Left ventricle myocardium inferior (tissue), 1 donor: ENCODE measurements at regions not wholly inside any gene's neighbourhood (a gene's known extent, or its start where the extent isn't known, plus 50 kb on each side); places are given as distances from the start of the nearest gene placed in this dataset.
A peak's percentile ranks its signal among the peaks of the same experiment; 100 is the strongest.

Experiments
- DNase-seq: peaks from one replicate; pipeline ENCODE4 v3.0.0-alpha.2; 2020
- H3K27ac ChIP-seq: fragments of 200-600 bp; replicated peaks from 2 replicates; pipeline ENCODE4 v1.8.0; 2021
- H3K27me3 ChIP-seq: fragments of 200-600 bp; 2 replicates; pipeline ENCODE4 v1.8.0; 2021; ENCODE audit warnings: low read depth
- H3K36me3 ChIP-seq: fragments of 200-600 bp; 2 replicates; pipeline ENCODE4 v1.8.0; 2021
- H3K4me1 ChIP-seq: fragments of 200-600 bp; 2 replicates; pipeline ENCODE4 v1.8.0; 2021
- H3K4me3 ChIP-seq: fragments of 200-600 bp; 2 replicates; pipeline ENCODE4 v1.8.0; 2021; ENCODE audit warnings: mild to moderate bottlenecking, moderate library complexity
- H3K9me3 ChIP-seq: fragments of 200-600 bp; replicated peaks from 2 replicates; pipeline ENCODE4 v1.8.0; 2021
- CTCF ChIP-seq: fragments of 200-600 bp; IDR thresholded peaks from 2 replicates; pipeline ENCODE4 v1.8.0; 2021; ENCODE audit warnings: antibody characterized with exemption, mild to moderate bottlenecking, borderline replicate concordance
- intact Hi-C: fragments of 100-400 bp; cut with micrococcal nuclease; formaldehyde crosslinking; loops from one replicate; pipeline ENCODE4 v1.11.0; 2022
- donor health status: DM: no; HTN: yes; CAD: no; lungs with severe emphysema.

GRCh38 chr4:83837614-83838308, 301.9 kb downstream of the GPAT3 start:
- H3K27me3 ChIP-seq: no peaks in the 10 kb centered on the region
- no peaks in the 10 kb centered on the region for H3K9me3 ChIP-seq
- no peak overlapping the region for H3K4me3 ChIP-seq
- H3K36me3 ChIP-seq: no peaks in the 10 kb centered on the region
- peaks cover 14% of the 10 kb centered on the region for H3K4me1 ChIP-seq
- no peak for DNase-seq
- H3K27ac ChIP-seq: peak overlapping the region; percentile 54
- intact Hi-C loops: no loop called here
- TF ChIP-seq CTCF: no peak

- intact Hi-C loops: no loop called here
- H3K27me3 ChIP-seq: no peaks in the 10 kb centered on the region
- H3K9me3 ChIP-seq: no peaks in the 10 kb centered on the region
- no peak for DNase-seq
- no peak overlapping the region for H3K27ac ChIP-seq
- no peak overlapping the region for H3K4me3 ChIP-seq
- TF ChIP-seq CTCF: no peak
- H3K36me3 ChIP-seq: no peaks in the 10 kb centered on the region
- peaks cover 32% of the 10 kb centered on the region for H3K4me1 ChIP-seq
Observed at GRCh38 chr4:83833920-83834319, 298.0 kb downstream of the GPAT3 start.

GRCh38 chr4:83832110-83832825, 296.4 kb downstream of the GPAT3 start:
- no peak for DNase-seq
- no peak for TF ChIP-seq CTCF
- Histone ChIP-seq H3K36me3 (no peaks in the 10 kb centered on the region), H3K4me3 (no peak overlapping the region), H3K4me1 (peaks cover 27% of the 10 kb centered on the region), H3K27ac (no peak overlapping the region), H3K27me3 (no peaks in the 10 kb centered on the region), H3K9me3 (no peaks in the 10 kb centered on the region)
- intact Hi-C loops: no loop called here

GRCh38 chr4:83831588-83831987, 295.7 kb downstream of the GPAT3 start:
- Histone ChIP-seq H3K4me3 (no peak overlapping the region), H3K4me1 (peaks cover 27% of the 10 kb centered on the region), H3K27me3 (no peaks in the 10 kb centered on the region), H3K9me3 (no peaks in the 10 kb centered on the region), H3K27ac (no peak overlapping the region), H3K36me3 (no peaks in the 10 kb centered on the region)
- intact Hi-C loops: no loop called here
- no peak for DNase-seq
- TF ChIP-seq CTCF: no peak

GRCh38 chr4:83830138-83830888, 294.4 kb downstream of the GPAT3 start:
- DNase-seq: peak; percentile 19
- intact Hi-C loops: no loop called here
- no peak for TF ChIP-seq CTCF

More at GRCh38 chr4:83830138-83830888, 294.4 kb downstream of the GPAT3 start:
- peaks cover 27% of the 10 kb centered on the region for H3K4me1 ChIP-seq
- peaks cover 8% of the 10 kb centered on the region for H3K9me3 ChIP-seq
- H3K27ac ChIP-seq: peak overlapping the region; percentile 60
- no peak overlapping the region for H3K4me3 ChIP-seq
- H3K36me3 ChIP-seq: no peaks in the 10 kb centered on the region
- no peaks in the 10 kb centered on the region for H3K27me3 ChIP-seq
